ENCODE measurements at regions not wholly inside any gene's neighbourhood (a gene's known extent, or its start where the extent isn't known, plus 50 kb on each side); places are given as distances from the start of the nearest gene placed in this dataset.

DNA sequence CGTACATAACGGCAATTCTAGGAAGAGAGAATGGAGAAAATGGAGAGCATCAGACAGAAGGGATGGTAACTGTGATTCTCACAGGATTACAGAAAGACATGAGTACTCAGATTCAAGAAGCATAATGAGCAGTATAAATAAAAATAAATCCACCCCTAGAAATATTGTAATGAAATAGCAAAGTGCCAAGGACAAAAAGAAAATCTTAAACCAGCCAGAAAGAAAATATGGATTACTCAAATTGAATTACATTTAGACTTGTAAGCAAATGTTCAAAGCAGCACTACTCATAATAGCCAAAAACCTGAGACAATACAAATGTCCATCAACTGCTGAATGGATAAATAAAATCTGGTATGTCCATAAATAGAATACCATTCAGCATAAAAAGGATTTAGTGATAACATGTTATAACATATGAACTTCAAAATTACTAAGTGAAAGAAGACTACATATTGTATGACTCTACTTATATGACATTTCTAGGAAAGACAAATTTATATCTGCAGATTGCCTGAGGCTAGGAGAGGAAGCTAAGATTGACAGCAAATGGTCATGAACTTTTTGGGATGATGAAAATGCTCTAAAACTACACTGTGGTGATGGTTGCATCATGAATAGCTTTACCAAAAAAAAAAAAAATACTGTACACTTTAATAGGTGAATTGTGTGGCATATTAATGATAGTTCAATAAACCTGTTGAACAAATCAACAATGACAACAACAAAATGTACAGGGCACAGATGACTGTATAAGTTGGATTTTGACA, 63.4 kb upstream of the SPTBN1 start:
- DNase-seq (ENCODE audit: low read depth) = no peak

- no peak for DNase-seq (ENCODE audit: low read depth)
Observed at GRCh38 chr2:54394392-54394791, 61.7 kb upstream of the SPTBN1 start.

DNA sequence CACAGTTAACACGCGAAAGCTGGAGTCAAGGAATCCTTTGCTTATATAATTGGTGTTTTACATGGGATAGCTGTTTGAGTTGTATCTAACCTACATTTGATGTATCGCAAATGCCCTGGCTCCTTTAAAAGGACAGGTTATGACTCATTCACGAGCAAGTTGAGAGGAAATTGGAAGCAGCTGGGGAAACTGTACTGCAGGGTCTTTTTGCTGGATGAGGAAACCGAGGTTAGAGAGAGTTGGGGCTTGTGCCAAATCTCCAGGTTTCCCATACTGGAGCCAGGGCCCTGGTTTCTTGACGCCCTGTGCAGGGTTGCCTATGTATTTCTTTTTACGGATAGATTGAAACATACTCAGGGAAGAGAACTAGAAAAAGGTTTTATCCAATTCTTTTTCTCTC, 60.0 kb upstream of the SPTBN1 start:
- DNase-seq (ENCODE audit: low read depth) = peak; percentile 59

DNA sequence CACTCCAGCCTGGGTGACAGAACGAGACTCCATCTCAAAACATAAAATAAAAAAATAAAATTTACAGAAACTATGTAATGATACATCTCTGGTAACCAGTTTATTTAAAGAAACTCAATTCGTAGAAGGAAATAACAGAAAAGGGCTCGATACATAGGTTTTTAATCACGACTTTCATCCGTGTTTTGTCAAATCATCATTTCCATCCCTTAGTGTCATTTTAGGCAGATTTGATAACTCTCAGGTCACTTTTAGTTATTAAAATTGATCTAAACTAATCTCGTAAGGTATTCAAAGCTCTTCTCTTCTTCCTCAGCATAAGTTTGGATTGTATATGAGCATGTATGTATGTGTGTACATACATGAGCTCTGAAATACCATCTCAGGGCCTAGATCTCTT, 59.3 kb upstream of the SPTBN1 start:
- no peak for DNase-seq (ENCODE audit: low read depth)

DNA sequence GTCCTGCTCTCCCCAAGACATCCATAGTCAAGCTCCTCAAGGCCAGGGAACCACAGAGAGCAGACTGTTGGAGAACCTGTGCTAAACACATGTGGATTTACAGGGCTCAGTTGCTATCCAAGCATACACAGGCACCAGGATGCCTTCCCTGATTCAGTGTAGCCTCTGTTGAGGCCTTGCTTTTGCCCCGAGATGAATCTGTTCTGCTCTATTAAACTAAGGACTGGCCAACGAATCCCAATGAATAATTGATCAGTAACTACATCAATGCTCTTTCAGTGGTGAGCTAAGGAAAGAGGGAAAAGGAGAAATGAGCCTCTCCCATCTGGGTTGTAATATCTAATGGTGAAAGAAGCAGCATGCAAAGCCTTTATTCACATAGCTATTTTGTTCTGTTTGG, 58.7 kb upstream of the SPTBN1 start:
- DNase-seq (ENCODE audit: low read depth) = no peak

DNA sequence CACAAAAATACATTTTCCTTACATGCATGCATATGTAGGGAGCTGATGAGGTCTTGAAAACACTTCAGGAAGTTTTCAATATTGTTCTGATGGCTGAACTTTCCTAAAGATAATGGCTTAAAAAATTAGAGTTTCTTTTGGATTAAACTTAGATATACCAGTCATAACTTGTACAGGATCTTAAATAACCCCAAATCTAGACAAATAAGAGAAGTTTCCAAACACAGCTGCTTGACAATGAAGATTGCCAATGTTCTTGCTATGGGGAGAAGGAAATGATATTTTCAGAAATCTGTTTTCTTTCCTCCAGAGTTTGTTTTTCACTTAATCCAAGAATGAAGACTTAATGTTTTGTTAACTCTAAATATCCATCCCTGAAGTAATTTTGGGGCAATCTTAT, 54.6 kb upstream of the SPTBN1 start:
- no peak for DNase-seq (ENCODE audit: low read depth)

GRCh38 chr2:54402350-54402749, 53.8 kb upstream of the SPTBN1 start:
- peak; percentile 68 for DNase-seq (ENCODE audit: low read depth)

DNA sequence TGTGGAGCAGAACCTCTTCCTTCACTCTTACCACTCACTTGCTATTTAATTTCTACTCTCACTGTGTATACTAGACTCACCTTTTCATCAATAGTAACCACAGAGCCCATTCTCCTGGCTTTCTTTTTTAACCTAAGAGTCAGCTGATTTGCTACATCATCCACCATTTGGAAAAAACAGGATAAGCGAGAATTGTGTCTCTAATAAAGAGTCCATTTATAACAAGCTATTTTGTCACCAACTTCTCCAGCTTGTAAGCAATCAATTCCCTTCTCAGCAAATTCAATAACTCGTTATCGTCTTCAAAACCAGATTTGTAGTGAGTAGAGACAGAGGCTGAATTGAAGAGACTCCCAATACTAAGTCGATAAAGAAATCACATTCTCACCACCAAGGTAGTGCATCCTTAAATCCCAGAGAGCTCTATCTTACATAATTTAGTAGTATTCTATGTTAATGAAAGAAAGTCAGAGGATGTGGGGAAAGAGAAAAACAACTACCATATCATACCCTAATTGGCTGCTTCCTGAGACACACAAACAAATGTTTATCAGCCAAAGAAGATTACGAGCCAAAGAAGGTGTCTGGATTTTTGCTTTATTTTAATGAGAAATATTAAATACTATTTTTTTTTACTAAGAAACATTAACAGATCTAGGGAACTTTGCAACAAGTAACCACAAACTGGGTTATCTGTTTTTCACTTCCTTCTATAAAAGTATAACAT, 52.5 kb upstream of the SPTBN1 start:
- no peak for DNase-seq (ENCODE audit: low read depth)

- DNase-seq (ENCODE audit: low read depth) = no peak
Observed at GRCh38 chr2:54404270-54404669, 51.9 kb upstream of the SPTBN1 start.

GRCh38 chr2:54406031-54406430, 50.1 kb upstream of the SPTBN1 start:
- no peak for DNase-seq (ENCODE audit: low read depth)
